ENCODE measurements at regions not wholly inside any gene's neighbourhood (a gene's known extent, or its start where the extent isn't known, plus 50 kb on each side); places are given as distances from the start of the nearest gene placed in this dataset.

GRCh38 chr2:16334886-16335603, 330.6 kb downstream of the CYRIA start:
- TF ChIP-seq CTCF (conservative IDR thresholded peaks at IDR 0.05), result no peak
- Mint-ChIP-seq H3K36me3 (ENCODE audit: insufficient read depth in 1 of 3, low read depth in 3 of 3) (peaks cover 0 to 6% (median 0%) of the 10 kb centered on the region in 3 experiments; a peak in 2 of 7 replicates), H3K27me3 (ENCODE audit: low read depth) (peaks cover 4% of the 10 kb centered on the region), H3K9me3 (peaks cover 8 to 12% of the 10 kb centered on the region in 2 experiments), H3K4me3 (no peak overlapping the region), H3K4me1 (peaks cover 19 to 25% of the 10 kb centered on the region in 2 experiments), H3K27ac (no peak overlapping the region)
- no peaks in the 10 kb centered on the region for H3K79me2 ChIP-seq (ENCODE audit: insufficient read depth, low read length)
- no CpG with 5 or more reads among the region's 2 CpGs for WGBS (ENCODE audit: extremely low coverage, insufficient read length, low lambda C conversion rate)
- no peaks in the 10 kb centered on the region for H3K27me3 ChIP-seq (ENCODE audit: insufficient read depth, low read length)
- no peak overlapping the region for H4K91ac ChIP-seq (ENCODE audit: insufficient read length, low read depth, low read length)
- no peaks in the 10 kb centered on the region for H3K79me1 ChIP-seq (ENCODE audit: insufficient read depth, low read depth, low read length, poor library complexity, severe bottlenecking)
- H3K4me1 ChIP-seq (ENCODE audit: insufficient read depth, low read length), result peaks cover 10% of the 10 kb centered on the region; the same call in 1 of the 2 replicates
- no peak overlapping the region for H3K9ac ChIP-seq (ENCODE audit: extremely low read depth, insufficient read length, low read length)
- no peak overlapping the region for H2BK15ac ChIP-seq (ENCODE audit: low read depth, low read length)
- no peaks in the 10 kb centered on the region for H3K9me3 ChIP-seq (ENCODE audit: control insufficient read depth, low read depth, low read length)
- H3K4ac ChIP-seq (ENCODE audit: low read depth, low read length), result no peak overlapping the region
- no peaks in the 10 kb centered on the region for H3K23me2 ChIP-seq (ENCODE audit: insufficient read length, low read depth, low read length, poor library complexity, severe bottlenecking)
- no peak overlapping the region for H3K27ac ChIP-seq (ENCODE audit: insufficient read length, low read depth, low read length)
- no peak overlapping the region for H3T11ph ChIP-seq (ENCODE audit: low read length)
- H3K23ac ChIP-seq (ENCODE audit: insufficient read length, low read depth, low read length), result no peak overlapping the region
- no peak overlapping the region for H3K14ac ChIP-seq (ENCODE audit: insufficient read depth, low read length)
- no peak overlapping the region for H3K56ac ChIP-seq (ENCODE audit: insufficient read length, low read depth, low read length)
- no peak overlapping the region for H4K8ac ChIP-seq (replicated peaks; ENCODE audit: insufficient read length, low read depth, low read length)
- no peak overlapping the region for H2BK5ac ChIP-seq (ENCODE audit: insufficient read length, low read length)
- no peaks in the 10 kb centered on the region for H4K20me1 ChIP-seq (ENCODE audit: control insufficient read depth, insufficient read depth, insufficient read length)
- no peak overlapping the region for H2AFZ ChIP-seq (ENCODE audit: low read length)
- no peak overlapping the region for H2BK20ac ChIP-seq (ENCODE audit: low read depth, low read length, poor library complexity, severe bottlenecking)
- no peak overlapping the region for H3K4me2 ChIP-seq (ENCODE audit: insufficient read depth, insufficient read length, low read length)
- H2BK120ac ChIP-seq (ENCODE audit: low read depth, low read length, poor library complexity, severe bottlenecking), result no peak overlapping the region
- no peak overlapping the region for H2BK12ac ChIP-seq (ENCODE audit: insufficient read length, low read depth, low read length)
- H3K18ac ChIP-seq (ENCODE audit: insufficient read length, low read depth, low read length), result no peak overlapping the region
- H2AK5ac ChIP-seq (ENCODE audit: insufficient read length, low read length), result no peak overlapping the region
- no peak overlapping the region for H4K5ac ChIP-seq (ENCODE audit: insufficient read length, low read depth, low read length)
- DNase-seq, result no peak

Data from H9 (cell line).